ENCODE measurements at regions not wholly inside any gene's neighbourhood (a gene's known extent, or its start where the extent isn't known, plus 50 kb on each side); places are given as distances from the start of the nearest gene placed in this dataset.

DNA sequence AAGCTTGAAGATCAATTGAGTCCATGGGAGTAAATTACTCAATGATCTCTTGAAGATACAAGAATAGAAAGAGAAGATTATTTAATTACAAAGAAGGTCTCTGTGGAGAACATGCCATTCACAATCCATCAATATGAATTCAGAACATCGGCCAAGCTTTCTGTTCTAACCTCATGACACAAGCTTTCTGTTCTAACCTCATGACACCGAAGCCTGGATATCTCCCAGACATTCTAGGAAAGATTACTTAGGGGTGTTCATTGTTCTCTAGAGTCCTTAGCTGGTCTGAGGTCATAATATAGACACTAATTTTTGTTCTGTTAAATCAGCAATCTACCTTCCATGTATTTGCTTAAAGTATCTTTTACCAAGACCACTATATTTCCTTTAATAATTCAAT lies 95.5 kb downstream of the RDH14 start:
- no peak for DNase-seq

DNA sequence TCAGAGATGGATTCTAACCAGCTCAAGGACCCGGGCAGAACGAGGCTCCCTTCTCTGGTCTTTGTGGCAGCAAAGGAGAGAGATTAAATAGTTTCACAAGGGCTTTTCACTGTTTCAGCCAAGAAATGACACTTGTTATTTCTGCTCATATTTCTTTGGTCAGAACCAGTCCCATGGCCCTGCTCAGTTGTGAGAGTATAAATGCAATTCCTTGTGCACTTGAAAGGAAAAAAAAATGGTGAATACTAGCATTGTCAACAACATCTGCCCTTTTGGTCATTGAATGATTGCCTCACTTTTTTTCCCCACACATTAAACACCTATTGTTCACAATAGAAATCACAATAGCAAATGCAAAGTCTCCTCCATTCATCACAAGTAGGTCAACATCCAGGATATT lies 104.4 kb downstream of the RDH14 start:
- DNase-seq, result no peak

- DNase-seq, result no peak
Observed at GRCh38 chr2:18455236-18455862, 105.1 kb downstream of the RDH14 start.

GRCh38 chr2:18454692-18455235 lies 105.7 kb downstream of the RDH14 start:
- no peak for DNase-seq

- no peak for DNase-seq
Observed at GRCh38 chr2:18446715-18447114, 113.7 kb downstream of the RDH14 start.

DNA sequence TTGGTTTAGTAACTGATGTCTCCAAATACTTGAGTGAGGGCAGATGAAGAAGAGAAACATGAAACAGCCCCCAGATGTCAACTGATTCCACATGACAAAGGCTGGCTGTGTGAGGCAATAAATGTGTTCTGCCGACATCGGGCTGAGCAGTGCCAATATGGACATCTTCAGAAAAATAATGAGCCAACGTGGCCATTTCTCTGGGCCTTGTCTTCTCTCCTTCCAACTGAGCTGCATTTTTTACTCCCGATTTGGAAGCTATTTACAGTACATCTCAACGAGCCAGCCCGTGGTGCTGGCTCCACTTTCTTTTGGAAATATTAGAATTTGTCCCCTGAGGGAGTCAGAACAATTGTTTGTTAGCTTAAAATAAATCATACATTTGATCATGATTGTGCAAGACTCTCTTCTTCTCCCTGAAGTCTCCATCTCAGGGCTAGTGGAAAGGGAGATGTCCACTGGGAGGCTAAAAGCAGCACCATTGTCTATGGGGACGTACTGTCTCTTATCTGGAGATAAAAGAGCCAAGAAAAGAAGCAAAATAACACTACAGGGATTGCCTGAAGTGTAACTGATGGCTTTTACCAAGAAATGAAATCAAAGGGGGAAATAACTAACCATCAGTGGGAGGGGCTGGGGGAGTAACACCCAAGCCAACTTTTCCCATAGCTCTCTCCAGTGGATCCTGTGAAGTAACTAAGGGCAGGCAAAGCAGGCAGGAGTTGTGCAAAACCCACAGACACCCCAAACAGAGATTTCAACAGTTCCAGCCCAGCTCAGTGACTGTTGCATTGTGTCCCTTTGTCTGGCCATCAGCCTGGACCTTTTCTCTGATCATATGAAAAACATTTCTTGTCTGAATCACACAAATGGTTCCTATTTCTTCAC lies 114.8 kb downstream of the RDH14 start:
- no peak for DNase-seq

- DNase-seq, result no peak
Observed at GRCh38 chr2:18444806-18445205, 115.6 kb downstream of the RDH14 start.

- no peak for DNase-seq
Observed at GRCh38 chr2:18441583-18441982, 118.9 kb downstream of the RDH14 start.

- no peak for DNase-seq
Observed at GRCh38 chr2:18440777-18441176, 119.7 kb downstream of the RDH14 start.

DNA sequence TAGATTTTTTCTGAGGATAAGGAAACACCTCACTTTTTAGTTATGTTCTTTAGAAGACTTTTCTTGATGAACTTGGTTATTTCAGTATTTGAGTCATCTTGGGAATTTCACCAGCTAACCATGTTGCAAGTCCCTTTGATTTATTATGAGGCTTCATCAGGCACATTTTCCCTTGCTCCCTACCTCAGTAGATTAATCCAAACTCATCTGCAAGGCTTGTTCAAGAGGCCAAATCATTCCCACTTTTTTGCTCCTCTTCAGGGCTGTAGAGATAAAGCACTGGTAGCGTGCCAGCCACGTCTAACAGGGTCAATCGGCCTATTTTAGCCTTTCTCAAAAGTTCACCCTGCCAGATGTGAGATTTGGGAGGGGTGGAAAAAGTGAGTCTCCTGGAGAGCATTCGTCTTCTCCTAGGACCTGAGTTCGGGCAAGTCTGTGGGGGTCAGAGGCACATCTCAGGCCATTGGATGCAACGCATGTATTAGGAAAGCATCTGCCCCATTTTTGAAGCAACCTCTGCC lies 120.3 kb downstream of the RDH14 start:
- DNase-seq, result no peak

GRCh38 chr2:18439716-18440115 lies 120.7 kb downstream of the RDH14 start:
- no peak for DNase-seq

GRCh38 chr2:18437909-18438308 lies 122.5 kb downstream of the RDH14 start:
- DNase-seq, result no peak

- DNase-seq, result no peak
Observed at GRCh38 chr2:18436503-18437005, 123.9 kb downstream of the RDH14 start.

- peak; percentile 5 to 73 for DNase-seq
Observed at GRCh38 chr2:18435426-18436037, 124.9 kb downstream of the RDH14 start.

DNA sequence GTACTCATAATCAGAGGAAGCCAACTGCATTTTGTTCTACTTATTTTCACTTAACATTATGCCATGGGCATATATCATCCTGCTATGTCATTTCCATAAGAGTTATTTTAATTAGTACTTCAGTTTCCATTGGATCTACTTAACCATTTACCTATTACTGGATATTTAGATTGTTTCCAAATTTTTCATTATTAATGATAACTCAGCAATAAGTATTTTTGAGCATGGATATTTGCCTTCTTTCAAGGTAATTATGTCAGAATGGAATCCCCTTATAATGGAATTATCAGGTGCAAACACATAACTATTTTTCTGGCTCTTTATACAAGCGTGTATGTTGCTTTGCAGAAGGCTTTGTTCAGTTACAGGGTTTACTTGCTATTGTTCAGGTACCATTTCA lies 126.6 kb downstream of the RDH14 start:
- DNase-seq, result no peak

- DNase-seq, result no peak
Observed at GRCh38 chr2:18432999-18433398, 127.5 kb downstream of the RDH14 start.

DNA sequence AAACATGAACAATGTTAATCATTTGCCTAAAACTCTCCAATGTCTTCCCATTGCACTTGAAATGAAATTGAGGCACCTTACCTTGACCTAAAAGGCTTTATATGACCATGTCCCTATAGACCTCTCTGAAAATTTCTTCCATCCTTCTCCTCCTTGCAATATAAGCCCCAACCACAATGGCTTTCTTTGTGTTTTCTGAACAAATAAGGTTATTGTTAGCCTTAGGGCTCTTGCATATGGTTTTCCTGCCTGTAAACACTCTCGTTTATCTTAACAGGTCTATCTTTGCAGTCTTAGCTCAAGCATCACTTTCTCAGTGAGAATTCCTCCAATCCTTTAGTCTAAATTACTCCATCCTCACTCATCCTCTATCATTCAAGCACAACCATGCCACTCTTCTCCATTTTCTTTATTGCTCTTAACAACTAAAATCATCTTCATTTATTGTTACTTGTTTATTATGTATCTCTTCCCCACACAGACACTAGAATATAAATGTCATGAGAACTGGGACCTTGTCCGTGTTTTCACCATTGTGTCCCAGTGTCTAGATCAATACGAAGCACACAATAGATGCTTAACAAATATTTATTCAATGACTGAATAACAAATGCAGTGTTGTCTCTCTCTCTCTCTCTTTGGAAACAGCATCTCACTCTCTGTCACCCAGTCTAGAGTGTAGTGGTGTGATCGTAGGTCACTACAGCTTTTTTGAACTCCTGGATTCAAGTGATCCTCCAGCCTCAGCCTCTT lies 129.3 kb downstream of the RDH14 start:
- DNase-seq, result no peak

DNA sequence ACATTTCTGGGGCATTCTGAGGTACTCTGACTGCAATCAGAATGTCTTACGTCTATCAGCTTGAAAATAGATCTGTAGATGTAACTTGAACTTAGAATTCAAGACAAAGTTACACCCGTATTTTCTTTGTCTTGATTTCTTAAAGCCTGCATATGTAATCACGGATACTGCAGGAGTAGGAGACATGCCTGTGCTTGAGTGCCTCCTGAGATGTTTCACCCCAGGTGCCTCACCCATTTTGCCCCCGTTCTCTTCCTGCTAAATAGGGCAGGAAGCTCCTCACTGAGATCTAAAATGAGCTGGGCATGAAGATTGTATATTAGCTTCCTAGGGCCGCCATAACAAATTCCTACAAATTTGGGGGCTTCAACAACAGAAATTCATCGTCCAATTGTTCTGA lies 131.9 kb downstream of the RDH14 start:
- no peak for DNase-seq

DNA sequence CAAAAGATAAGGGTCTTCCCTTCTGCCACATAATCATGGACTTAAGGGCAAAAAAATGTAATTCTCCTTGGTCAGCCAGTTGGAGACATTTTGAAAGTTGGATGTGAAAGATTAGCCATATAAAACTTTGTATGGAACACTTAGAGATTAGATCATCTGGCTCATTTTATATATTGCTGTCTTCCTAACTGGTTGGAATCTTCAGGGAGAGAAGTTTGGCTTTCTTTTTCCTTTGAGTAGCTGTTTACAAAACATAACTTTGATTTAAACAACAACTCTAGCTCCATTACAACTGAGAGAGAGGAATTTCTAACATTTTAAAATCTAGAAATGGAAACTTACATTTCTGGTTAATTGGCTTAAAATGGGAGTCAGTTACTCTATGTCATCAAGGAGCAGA lies 132.7 kb downstream of the RDH14 start:
- no peak for DNase-seq

- no peak for DNase-seq
Observed at GRCh38 chr2:18426174-18426573, 134.3 kb downstream of the RDH14 start.

GRCh38 chr2:18425210-18425703 lies 135.2 kb downstream of the RDH14 start:
- no peak for DNase-seq

GRCh38 chr2:18423636-18424035 lies 136.8 kb downstream of the RDH14 start:
- no peak for DNase-seq

All from SW 1271 (cell line).